Hematopoietic multipotent progenitor cell treated with erythropoietin and hydrocortisone succinate and interleukin-3 and kit ligand, for 4 days (in vitro differentiated cells): ENCODE measurements at regions not wholly inside any gene's neighbourhood (a gene's known extent, or its start where the extent isn't known, plus 50 kb on each side); places are given as distances from the start of the nearest gene placed in this dataset.
"Not testable (repeated sequence)": the region's sequence is repeated elsewhere in the genome, so short reads cannot be mapped to it uniquely, and the experiment has no call there.

Source experiments
- DNase-seq: peaks from one replicate; pipeline ENCODE4 v3.0.0-alpha.2; 2015

DNA sequence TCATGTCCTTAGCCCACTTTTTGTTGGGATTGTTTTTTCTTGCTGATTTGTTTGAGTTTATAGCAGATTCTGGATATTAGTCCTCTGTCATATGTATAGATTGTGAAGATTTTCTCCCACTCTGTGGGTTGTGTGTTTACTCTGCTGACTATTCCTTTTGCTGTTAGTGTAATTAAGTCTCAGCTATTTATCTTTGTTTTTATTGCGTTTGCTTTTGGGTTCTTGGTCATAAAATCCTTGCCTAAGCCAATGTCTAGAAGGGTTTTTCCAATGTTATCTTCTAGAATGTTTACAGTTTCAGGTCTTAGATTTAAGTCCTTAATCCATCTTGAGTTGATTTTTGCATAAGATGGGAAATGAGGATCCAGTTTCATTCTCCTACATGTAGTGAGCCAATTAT lies 351.2 kb upstream of the PIK3R1 start:
- DNase-seq: not testable (repeated sequence)

- no peak for DNase-seq
These were observed 357.0 kb upstream of the PIK3R1 start for GRCh38 chr5:67858471-67859031.

DNA sequence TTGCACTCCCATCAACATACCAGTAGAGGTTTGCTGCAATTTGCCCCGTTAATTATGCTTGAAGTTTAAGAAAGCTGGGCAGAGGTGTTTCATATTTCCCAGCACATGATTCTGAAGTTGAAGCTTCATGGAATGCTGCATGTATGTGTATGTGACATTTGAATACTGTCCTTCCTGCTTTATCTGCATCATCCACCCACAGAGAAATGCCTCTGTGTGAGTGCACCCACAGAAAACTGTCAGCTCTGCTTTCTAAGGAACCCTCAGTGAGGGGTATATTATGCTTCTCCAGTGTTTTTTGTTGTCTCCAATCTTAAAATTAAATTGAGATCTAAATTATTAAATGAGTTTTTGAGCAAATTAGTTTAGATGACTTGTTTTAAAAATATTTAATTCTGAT lies 358.1 kb upstream of the PIK3R1 start:
- DNase-seq: no peak

GRCh38 chr5:67855523-67855922 lies 360.0 kb upstream of the PIK3R1 start:
- DNase-seq: no peak

DNA sequence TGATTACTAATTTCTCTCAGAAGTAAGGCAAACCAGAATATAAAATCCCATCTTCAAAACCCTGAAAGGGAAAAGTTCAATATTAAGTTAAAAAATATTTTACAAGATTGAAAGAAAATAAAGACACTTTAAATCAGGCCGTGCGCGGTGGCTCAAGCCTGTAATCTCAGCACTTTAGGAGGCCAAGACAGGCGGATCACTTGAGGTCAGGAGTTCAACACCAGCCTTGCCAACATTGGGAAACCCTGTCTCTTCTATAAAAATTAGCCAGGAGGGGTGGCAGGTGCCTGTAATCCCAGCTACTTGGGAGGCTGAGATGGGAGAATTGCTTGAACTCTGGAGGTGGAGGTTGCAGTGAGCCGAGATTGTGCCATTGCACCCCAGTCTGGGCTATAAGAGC lies 364.6 kb upstream of the PIK3R1 start:
- not testable (repeated sequence) for DNase-seq

GRCh38 chr5:67844924-67845323 lies 370.6 kb upstream of the PIK3R1 start:
- DNase-seq: no peak

DNA sequence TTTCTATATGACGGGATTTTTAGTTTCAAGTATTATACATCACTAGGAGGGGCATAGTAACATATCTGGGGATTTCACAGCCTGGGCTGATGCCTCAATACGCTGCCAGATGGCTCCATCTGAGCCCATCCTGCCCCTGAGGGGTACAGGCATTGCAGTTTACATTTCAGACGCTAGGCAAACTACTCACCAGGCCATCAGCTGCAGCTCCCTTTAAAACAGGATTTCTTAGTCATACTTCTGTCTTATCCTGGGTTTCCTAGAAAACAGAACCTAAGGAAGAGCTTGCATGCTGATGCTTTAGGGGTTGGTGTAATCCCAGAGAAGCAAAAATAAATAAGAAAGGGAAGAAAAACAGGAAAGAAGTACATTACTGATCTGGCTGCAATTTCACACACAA lies 372.8 kb upstream of the PIK3R1 start:
- no peak for DNase-seq

- DNase-seq: not testable (repeated sequence)
These were observed 378.3 kb upstream of the PIK3R1 start for GRCh38 chr5:67837225-67837624.

- not testable (repeated sequence) for DNase-seq
These were observed 379.1 kb upstream of the PIK3R1 start for GRCh38 chr5:67836496-67836895.

DNA sequence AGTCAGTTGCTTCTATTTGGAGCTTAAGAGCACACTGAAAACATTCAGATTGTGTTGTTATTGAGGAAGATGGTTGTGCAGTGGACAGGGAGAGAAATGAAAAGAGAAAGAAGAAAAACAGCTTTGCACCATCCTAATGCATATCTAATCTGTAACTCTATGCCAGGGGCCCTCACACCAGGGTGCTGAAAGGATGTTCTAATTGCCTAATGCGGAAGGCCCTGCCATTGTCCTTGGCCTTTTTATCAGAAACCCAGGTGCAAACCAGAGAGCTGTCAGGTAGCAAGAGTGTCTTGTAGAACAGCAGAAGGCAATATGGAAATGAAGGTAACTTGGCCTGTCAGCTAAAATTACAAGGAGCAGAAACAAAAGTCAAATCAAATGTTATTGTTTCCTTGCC lies 384.5 kb upstream of the PIK3R1 start:
- no peak for DNase-seq

- no peak for DNase-seq
These were observed 388.0 kb upstream of the PIK3R1 start for GRCh38 chr5:67827541-67827940.

- no peak for DNase-seq
These were observed 390.7 kb upstream of the PIK3R1 start for GRCh38 chr5:67824852-67825251.

DNA sequence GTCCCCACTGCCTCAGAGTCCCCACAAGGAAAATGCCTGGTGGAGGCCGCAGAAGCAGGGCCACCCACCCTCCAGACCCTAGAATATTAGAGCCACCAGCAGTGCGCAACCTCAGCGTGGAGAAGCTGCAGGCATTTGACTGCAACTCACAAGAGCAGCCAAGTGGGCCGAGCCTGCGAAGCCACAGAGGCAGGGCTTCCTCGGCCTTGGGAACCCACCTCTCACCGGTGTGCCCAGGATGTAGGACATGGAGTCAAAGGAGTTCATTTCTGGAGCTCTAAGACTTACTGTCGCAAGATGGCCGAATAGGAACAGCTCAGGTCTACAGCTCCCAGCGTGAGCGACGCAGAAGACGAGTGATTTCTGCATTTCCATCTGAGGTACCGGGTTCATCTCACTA lies 397.9 kb upstream of the PIK3R1 start:
- DNase-seq: no peak

GRCh38 chr5:67816456-67816855 lies 399.1 kb upstream of the PIK3R1 start:
- DNase-seq: no peak

GRCh38 chr5:67815455-67816391 lies 399.8 kb upstream of the PIK3R1 start:
- DNase-seq: peak; percentile 70

DNA sequence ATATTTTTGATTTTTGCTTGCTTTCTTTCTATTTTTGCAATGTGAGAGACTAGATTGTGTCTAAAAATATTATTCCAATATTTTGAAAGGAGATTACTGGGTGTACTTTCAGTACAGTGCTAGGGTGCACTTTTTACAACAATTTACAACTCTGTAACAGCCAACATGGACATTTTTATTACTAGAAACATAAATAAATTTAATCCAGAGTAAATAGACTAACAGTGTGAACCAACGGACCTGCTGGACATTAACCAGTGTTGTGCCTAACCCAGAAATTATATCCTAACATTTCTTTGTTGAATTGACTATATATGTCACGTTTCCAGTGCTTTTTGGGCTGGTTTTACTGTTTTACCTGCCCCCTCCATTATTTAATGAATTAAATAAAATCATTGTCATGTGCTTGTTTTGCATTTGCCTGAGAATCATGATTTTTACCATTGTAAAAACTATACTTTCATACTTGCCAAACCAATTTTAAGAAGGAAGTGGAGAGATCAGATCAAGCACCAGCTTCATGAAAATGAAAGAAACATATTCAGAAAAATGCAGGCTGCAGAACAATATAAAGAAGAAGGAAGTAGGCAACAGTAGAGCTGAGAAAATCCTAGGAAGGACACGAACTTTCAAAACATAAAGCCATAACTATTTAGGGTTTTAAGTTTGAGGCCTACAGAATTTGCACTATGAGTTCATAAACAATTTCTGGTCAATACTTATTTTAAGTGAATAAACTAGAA lies 400.8 kb upstream of the PIK3R1 start:
- peak; percentile 40 for DNase-seq

DNA sequence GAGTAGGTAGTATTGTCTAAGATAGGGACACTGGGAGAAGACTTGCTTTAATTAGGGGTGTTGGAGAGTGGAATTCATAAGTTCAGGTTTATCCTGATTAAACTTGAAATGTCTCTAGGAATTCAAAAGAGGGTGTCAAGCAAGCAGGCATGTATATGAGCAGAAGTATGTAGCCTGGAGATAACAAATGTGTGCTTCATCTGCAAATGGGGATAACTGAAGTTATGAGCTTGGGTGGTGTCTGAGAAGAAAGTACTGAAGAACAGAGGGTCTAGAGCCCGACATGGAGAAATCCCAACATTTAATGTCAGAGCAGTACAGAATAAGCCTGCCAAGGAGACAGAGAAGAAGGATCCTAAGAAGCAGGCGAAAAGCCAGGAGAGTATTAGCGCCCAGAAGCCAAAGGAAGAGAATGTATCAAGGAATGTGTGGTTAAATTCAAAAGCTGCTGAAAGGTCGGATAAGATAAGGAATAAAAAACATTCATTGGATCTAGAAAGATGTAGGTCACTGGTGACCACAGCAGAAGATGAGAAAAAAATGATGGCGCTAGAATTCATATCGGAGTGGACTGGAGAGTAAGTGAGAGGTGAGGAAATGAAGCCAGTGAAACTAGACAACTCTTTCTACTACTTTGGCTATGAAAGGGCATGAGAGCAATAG lies 401.5 kb upstream of the PIK3R1 start:
- DNase-seq: peak; percentile 51

- no peak for DNase-seq
These were observed 406.0 kb upstream of the PIK3R1 start for GRCh38 chr5:67809589-67809988.

GRCh38 chr5:67808340-67808739 lies 407.2 kb upstream of the PIK3R1 start:
- no peak for DNase-seq

- no peak for DNase-seq
These were observed 408.1 kb upstream of the PIK3R1 start for GRCh38 chr5:67807439-67807888.

GRCh38 chr5:67806654-67807438 lies 408.7 kb upstream of the PIK3R1 start:
- DNase-seq: no peak

- no peak for DNase-seq
These were observed 409.7 kb upstream of the PIK3R1 start for GRCh38 chr5:67805666-67806348.
